CD4-positive, alpha-beta T cell treated with Interleukin-1 beta for 1 hour (primary cell): ENCODE measurements at regions not wholly inside any gene's neighbourhood (a gene's known extent, or its start where the extent isn't known, plus 50 kb on each side); places are given as distances from the start of the nearest gene placed in this dataset.

ENCODE experiments used
- DNase-seq, 2 donors: peaks; one replicate each; pipeline ENCODE4 v3.0.0-alpha.2; 2020 to 2022

DNA sequence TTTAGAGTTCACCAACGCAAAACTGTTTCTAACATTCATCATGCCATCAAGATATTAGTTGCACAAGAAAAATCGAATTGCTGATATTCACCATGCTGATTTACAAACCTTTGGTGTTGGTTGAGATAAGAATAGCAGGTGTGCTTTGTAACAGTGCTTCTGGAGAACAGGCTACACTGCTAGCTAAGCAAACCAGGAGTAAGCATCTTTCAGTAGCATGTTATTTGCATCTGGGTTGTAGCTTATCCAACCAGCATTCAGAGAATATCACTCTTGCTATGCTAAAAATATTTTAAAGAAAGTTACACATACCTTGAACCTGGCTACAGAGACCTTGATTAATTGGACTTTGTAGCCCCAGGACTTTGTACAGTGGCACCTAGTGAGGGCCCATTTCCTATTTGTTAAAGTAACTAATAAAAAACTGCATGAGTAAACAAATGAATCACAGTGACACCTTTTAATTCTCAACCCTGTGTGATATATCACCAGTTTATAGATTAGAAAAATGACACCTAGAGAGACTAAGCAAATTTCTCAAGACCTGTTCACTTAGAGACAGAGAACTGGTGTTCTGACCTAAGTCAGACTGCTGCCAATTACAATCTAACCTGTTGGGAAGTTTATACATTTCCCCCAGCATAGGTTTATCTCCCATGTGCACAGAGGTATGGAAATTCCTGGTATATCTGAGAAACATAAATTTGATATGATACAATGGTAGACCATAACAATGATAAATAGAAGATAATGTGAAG, 435.5 kb upstream of the TGFBR2 start:
- DNase-seq: no peak

DNA sequence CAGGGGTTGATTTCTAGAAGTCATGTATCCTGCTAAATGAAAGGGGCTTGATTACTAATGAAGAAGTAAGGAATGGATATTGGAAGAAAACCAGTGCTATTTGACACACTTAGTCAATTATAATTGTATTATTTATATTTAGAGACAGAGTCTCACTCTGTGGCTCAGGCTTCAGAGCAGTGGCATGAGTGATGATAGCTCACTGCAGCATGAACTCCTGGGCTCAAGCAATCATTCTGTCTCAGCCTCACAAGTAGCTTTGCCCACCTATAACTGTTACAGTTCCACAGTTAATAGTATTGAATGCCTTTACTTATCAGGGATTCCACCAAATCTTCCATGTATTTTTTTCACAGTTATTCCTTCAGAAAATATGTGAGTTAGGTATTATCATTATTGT, 432.0 kb upstream of the TGFBR2 start:
- no peak for DNase-seq

DNA sequence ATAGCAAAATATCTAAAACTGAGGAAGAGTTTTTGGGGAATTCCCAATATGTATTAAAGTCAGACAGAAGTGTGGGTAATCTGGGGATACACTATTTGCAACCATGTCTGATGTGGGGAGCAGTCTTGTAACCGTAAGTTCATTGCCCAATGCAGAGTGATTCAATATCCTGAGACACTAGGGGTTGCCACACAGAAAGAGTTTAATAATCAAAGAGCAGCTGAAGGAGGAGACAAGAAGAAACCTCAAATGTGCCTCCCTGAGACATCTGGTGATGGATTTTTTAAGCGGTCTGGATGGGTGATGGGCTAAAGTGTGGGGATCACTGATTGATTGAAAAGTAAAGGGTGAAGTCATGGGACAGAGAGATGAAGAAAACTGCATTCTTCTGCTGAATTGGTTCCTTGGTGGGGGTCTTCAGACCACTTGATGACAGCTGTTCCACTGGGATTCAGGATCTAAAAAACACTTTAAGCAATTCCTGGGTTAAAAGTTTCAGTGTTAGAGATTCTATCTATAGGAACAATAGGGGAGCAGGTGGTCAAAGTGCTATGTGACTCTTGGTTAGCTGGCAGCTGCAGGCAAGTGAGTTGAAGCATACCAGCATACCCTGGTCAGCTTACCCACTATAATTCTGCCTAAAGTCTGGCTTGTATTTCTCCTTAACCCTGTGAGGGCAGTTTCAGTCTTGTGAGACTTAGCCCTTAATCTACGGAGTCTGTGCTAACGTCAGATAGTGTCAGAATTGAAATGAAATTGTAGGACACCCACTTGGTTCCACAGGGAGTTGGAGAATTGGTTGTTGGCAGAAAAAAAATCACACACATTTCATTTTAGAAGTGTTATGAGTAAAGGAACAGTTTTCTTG, 425.9 kb upstream of the TGFBR2 start:
- peak in 1 of 2 donors; percentile 17 for DNase-seq

DNA sequence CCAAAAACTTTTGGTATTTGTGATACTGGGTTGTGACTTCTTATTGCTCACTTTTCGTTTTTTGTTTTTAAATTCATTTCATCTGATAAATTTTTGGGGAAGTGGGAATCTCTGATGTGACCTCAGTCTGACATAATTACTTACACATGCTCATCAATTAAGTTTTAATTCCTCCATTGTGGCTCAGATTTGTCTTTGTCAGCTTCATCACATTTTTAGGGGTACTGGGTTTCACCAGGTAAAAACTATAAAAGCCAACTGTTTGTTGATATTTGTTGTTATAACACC, 425.3 kb upstream of the TGFBR2 start:
- DNase-seq: no peak

DNA sequence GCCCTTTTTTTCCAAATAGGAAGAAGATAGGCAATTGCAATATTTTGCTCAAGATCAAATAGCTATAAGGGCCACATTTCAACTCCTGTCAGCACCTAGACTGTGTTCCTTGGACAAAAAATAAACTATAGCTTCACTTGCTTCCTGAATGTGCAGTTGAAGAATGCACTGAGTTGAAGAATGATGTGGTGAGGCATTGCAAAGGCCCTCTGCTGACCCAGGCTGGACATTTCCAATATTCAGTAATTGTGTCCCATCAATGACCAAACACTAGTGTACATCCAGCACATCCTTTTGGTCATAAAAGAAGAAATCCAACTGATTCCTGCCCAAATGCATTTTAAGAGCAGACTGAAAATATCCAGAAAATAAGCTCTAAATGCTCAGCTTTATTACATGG, 424.8 kb upstream of the TGFBR2 start:
- no peak for DNase-seq

DNA sequence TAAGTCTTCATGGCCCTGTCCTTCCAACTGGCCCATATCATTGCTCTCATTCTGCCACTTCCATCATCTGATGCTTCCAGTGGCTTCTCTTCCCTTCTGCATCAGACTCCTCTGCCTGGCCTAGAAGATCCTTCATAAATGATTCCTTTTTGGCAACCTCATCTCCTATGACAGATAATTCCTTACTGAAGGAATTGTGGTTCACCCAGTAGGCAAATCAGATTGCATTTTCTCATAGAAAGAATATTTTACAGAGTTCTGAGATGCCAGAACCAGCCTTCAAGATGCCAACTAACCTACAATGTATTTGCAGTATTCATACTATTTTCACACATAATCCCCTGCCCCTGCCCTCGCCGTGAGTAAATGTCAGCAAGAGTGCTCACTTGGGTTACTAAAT, 423.0 kb upstream of the TGFBR2 start:
- DNase-seq: no peak

DNA sequence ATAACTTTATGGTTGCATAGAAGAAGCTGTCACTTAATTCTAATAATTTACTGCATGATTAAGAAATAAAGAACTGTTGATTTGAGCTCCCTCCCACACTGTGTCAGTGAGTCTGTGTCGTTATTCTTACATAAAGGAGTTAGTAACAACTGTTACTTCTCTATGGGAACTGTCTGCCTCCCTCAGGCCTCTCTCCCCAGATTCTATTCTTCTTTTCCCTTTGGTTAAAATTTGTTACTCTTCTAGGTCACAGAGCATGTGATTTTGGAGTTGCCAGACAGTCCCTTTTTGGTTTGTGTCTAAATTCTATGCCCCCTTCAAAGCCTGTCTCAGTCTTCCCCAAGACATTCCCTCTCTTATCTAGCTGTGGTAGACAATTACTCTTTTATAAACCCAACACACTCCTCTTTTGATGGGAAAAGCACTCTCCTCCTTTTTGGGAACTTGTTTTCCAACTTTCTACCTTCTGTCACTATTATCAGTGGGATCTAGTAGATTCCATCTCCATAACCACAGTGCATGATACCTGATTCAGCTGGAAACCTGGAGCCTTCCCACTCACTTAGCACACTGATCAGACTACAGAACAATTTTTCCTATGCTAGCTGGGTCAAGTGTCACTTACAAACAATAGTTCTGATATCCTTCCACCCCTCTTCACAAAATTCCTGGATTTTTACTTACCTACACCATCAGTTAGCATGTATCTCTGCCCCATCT, 422.1 kb upstream of the TGFBR2 start:
- no peak for DNase-seq

DNA sequence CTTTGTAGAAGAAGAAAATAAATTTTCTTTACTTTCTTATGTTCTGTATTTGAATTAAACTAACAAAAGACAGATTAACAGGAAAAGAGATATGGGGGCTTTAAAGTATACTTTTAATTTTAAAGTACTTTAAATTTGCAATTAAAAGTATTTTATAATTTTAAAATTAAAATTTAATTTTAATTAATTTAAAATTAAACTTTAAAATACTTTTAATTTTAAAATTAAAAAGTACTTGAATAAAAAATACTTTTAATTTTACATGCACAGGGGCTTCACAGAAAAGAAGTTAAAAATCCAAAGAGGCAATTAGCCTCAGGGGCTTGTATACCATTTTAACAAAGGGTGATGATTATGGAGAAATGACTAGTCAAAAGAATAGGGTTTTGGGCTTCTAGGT, 420.5 kb upstream of the TGFBR2 start:
- no peak for DNase-seq

DNA sequence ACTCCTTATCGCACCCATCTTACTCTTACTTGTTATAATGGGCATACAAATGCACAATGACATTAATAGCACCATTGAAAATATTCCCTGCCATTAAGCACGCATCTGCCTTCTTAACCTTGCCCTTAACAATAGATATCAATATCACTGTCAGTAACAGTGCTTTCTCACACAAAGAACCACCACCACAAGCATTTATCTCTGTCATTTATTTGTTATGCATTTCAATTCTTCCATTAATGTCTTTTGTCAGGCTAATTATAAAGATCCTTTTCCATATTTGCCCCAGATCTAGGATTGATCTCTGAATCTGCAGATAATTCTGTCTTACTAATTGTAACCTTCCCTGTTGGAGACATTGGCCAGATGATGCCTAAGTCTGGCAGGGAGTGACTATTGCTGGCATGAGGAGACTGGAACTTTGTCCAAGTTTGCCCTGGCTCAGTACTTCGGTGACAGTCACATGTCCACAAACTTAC, 419.6 kb upstream of the TGFBR2 start:
- no peak for DNase-seq

DNA sequence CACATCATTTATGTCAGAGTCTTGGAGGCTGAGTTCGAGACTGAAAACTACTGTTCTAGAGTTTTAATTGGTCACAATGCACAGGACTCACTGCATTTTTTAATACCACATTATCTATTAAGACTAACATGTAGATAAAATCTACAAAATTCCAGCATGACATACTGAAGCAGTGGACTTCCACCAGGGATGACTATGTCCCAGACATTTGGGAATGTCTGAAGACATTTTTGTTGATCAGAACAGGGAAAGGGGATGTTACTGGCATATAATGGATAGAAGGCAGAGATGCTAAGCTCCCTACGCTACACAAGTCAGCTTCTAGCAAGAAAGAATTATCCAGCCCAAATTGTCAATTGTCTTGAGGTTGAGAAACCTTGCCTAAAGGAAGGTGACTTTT, 419.0 kb upstream of the TGFBR2 start:
- no peak for DNase-seq

DNA sequence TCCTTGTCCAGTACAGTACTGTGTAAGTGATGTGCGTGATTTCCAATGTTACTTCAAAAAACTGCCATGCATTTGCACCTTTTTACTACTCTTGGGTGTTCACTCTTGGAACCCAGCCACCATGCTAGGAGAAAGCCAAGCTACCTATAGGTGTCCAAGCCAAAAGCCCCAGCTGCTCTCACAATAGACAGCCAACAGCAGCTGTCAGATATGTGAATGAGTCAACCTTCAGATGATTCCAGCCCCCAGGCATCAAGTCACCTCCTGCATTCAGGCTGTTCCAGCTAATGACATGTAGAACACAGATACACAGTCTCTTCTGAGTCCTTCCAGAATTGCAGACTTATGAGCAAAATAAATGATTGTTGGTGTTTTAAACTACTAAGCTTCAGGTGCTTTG, 417.7 kb upstream of the TGFBR2 start:
- no peak for DNase-seq

DNA sequence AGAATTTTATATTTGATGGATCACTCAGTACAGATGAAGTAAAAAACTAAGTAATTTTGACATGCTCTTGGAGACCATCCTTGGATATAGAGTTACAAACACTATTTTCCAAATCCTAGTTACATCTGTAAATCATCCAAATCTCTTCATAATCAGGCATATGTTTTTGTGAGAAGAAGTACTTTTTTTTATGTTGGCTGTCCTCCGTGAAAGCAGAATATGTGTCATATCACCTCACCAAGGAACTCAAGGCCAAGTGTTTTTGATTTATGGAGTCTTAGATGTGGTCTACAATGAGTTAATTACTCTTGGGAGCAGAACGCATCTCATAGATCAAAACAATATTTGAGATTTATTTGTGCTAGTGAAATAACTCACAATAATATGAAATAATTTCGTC, 416.5 kb upstream of the TGFBR2 start:
- no peak for DNase-seq

DNA sequence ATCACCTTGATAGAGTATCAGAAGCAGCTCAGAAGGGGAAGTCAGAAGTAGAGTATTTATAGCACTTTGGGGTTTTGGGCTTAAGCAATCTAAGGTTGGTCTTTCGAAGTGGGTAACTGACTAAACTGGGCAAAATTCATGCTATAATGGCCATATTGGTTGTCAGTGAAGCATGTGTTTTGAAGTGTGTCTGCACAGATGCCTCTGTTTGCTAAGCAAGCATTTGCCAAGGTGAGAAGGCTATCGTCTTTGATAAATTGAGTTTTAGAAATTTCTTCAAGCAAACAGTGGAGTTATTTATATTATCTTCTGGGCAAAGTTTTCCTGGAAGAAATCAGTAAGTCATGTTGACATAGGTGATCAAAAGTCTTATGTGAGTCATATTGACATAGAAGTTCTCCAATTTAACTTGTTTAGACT, 412.8 kb upstream of the TGFBR2 start:
- no peak for DNase-seq

DNA sequence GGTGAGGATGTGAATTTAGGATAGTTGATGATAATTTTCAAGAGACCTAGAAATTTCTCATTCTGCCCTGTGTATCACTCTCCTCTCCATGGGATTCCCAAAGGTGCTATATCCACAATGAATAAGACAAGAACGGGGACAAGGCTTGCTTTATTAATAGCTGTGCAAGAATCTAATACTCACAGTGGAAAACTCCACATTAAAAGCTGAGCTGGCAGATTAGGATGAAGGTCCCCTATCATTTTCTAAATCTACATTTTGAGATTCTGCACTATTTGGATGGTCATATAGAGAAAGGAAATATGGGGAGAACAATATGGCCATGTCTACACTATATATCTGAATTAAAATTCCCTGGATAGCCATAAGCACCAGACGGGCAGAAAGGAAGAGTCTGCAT, 411.0 kb upstream of the TGFBR2 start:
- DNase-seq: no peak

DNA sequence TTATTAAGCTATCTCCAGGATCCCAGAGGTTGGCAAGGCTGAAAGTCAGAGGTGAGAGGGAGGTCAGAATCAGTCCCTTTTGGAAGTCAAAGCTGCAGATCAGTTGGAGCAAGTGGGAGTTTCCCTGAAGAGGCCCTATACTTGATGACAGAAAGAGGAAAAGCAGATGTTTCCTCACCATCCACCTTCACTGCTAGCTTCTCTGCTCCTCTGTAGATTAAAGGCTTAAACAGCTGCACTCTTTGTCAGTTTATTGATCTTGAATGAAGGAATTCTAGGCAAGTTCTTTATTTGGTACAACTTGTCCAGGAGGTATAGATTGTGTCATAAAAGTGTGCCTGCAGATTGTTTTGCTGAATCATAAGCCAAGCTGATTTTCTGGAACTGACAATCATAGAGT, 408.2 kb upstream of the TGFBR2 start:
- DNase-seq: no peak

DNA sequence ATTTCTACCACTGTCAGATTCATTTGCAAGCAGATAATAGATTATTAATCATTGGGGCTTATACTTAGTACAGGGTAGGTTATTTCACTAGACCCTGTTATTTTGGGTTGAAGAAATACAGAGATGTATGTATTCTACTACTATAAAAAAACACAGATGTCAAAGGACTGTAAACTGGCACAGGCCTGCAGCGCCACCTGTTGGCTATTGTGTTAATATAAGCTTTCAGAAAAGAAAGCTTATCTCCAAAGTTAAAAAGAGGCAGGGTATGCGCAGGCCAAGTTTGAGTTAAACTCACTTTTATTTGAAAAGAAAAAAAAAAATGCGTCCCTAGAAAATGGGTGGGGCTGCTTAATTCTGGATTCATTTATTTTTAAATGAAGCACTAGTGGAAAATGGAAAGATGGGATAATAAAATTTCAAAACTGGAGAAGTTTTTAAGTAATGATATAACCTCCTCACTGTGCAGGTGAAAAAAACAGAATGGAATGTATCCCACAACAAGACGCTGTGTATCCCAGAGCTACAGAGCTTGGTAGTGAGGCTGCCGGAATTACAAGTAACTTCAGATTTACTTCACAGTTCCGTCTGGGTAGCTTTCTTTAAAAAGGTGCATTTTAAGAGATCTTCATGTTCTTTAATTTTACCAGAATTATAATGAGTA, 407.2 kb upstream of the TGFBR2 start:
- peak; percentile 50 to 55 for DNase-seq

DNA sequence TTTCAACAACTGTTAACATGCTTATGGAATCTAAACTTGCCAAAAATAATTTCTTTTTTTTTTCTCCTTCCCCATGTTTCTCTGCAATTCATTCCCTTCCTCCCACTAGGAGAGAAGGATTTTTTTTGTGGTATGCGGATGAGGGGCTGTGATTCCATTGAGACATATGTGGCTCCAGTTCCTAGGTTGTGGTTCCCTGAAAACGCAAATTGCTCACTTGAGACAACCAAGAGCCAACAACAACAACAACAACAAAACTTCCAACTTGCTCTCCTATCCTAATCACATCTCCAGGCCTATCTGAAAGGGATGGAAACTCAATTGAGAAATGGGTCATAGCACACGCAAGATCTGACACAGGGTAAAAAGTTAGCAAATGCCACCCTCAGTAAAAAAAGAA, 406.5 kb upstream of the TGFBR2 start:
- DNase-seq: no peak

DNA sequence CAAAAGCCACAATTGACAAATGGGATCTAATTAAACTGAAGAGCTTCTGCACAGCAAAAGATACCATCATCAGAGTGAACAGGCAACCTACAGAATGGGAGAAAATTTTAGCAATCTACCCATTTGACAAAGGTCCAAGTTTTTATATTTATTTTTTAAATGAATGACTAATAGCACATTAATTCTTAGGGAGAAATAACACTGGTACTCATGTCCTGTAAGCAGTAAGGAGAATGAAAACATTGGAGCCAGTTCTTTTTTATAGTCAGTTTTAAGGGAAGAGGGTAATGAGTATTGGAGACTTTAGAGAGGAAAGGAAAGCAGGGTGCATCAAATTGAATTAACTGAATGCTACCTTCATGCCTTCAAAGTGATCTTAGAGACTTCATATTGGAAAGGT, 404.7 kb upstream of the TGFBR2 start:
- no peak for DNase-seq

DNA sequence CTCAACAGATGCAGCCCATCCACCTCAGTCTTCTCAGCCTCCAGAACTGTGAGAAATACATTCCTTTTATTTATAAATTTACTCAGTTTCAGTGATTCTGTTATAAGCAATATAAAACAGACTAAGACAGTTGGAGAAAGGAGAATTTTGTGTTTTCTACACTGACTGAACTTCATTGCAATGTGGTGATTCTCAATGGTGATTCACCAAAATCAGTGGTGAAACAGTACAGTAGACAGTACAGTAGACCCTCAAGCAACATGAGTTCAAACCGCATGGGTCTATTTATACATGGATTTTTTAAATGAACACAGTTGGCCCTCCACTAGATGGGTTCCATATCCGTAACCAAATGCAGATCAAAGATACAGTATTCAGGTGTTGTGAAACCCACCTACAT, 403.1 kb upstream of the TGFBR2 start:
- DNase-seq: no peak

DNA sequence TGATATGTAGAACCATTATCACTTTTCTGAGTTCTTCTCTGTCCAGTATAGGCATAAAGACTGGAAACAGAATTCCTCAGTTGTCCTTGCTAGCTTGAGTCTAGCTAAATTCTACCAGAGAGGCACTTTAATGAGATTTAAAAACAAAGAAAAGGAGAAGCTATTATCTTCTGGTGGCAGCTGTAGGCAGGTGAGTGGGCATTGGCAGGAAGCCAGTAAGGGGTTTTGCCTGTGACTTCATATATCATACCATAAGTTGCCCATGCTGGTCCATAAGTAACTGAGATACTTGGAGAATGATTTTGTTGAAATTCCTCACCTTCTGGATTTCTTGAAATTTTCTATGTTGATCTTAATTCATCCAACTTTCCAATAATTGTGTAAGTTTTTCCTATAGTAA, 402.3 kb upstream of the TGFBR2 start:
- no peak for DNase-seq

DNA sequence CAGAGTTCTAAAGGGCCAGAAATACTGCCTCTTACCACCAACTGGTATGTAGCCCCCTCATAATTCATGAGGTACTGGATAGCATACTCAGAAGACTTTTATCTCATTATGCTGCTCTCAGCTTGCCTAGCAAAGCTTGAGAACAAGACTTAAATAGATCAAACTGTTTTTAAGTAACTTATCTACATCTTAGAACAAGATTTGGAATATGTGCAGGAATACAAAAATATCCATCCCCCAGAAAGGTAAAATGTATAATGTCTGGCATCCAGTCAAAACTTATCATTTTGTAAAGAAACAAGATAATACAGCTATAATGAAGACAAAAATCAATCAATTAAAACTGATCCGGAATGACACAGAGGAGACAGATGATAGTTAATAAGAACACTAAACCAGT, 400.4 kb upstream of the TGFBR2 start:
- DNase-seq: no peak

DNA sequence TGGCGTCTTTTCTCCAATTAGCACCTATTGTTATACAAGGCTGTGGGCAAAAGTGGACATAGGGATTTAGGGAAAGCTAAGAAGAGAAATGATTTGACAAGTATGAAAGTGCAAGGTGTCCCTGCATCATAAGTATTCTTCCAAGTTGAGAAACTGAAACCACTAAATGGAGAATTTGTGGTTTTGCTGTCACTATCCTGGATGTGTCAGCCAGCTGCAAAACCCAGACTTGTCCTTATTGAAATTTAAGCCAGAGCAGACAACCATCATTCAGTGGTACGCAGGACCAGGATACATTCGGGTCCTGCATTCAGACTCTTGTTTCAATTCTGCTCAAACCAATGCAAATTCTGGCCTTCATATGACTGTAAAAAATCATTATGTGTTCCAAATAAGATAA, 384.8 kb upstream of the TGFBR2 start:
- no peak for DNase-seq

DNA sequence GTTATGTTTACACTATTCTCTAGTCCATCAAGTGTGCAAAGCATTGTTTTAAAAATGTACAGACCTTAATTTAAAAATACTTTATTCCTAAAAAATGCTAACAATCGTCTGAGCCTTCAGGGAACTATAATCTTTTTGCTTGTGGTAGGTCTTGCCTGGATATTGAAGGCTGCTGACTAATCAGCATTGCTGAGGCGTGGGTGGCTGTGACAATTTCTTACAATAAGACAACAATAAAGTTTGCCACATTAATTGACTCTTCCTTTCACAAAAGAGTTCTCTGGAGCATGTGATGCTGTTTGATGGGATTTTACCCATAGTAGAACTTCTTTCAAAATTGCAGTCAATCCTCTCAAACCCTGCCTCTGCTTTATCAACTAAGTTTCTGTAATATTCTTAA, 384.0 kb upstream of the TGFBR2 start:
- DNase-seq: no peak
